ENCODE measurements at regions not wholly inside any gene's neighbourhood (a gene's known extent, or its start where the extent isn't known, plus 50 kb on each side); places are given as distances from the start of the nearest gene placed in this dataset.

DNA sequence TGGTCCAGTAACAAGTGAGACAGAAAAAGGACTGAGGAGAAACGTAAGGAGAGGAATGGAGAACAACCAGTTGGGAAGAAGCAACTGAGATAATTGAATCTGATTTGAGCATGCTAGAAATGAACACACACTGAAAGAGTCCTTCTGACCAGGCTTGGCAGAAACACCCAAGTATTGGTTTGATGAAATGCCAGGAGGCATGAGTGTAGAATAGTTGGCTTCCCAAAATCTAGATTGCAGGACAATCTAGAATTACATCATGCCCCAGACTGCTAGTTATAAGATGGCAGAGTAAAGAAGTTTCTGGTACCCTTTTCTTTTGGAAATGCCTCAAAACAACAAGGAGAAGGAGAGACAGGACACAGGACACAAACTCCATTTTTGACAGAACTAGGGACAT lies 189.7 kb upstream of the STT3B start:
- DNase-seq (ENCODE audit: low spot score) = no peak

GRCh38 chr3:31345581-31345980 lies 187.1 kb upstream of the STT3B start:
- no peak for DNase-seq (ENCODE audit: low spot score)

- no peak for DNase-seq (ENCODE audit: low spot score)
These were observed 186.2 kb upstream of the STT3B start for GRCh38 chr3:31346542-31346979.

DNA sequence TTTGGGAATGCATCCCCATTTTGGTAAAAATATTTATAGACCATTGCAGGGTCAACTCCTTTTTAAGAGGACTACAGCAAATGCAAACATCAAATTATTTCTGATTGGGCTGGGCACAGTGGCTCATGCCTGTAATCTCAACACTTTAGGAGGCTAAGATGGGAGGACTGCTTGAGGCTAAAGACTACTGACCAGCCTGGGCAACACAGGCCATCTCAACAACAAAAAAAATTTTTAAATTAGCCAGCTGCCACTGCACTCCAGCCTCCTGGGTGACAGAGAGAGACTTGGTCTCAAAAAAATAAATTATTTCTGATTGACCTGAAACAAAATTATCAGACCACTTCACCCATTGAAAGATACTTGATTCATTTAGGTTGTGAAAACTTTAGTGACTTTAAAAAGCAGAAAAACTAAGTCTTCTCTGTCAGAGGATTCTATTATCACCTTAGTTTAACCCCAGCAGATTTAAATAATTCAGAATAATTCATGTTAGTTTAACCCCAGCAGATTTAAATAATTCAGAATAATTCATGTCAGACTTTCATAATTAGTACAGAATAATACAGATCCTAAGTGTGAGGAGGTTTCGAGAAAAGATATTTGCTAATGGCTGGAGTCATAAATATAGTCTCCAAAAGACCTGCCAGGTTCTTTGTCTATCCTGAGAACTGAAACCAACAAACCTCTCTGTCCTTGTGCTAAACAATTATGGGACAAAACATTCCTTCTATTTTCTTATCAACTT lies 183.6 kb upstream of the STT3B start:
- no peak for DNase-seq (ENCODE audit: low spot score)

- no peak for DNase-seq (ENCODE audit: low spot score)
These were observed 182.4 kb upstream of the STT3B start for GRCh38 chr3:31350307-31350706.

- no peak for DNase-seq (ENCODE audit: low spot score)
These were observed 180.4 kb upstream of the STT3B start for GRCh38 chr3:31352331-31352730.

DNA sequence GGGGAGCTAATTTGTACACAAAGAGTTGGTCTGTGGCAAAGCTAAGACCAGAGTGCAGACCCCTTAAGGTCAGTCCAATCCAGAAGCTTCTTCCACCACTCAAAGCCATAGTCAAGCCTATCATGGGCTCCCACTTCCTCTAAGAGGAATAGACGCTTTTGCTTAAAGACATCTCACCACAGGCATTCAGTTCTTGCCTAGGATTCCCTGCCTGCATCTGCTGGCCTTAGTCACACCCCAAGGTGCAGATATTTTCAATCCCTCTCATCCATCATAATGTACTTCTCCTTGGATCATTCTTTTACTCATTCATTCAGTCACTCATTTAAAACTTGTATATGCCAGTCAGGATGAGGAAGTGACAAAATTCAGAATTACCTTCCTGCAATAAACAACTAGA lies 179.6 kb upstream of the STT3B start:
- DNase-seq (ENCODE audit: low spot score) = no peak

DNA sequence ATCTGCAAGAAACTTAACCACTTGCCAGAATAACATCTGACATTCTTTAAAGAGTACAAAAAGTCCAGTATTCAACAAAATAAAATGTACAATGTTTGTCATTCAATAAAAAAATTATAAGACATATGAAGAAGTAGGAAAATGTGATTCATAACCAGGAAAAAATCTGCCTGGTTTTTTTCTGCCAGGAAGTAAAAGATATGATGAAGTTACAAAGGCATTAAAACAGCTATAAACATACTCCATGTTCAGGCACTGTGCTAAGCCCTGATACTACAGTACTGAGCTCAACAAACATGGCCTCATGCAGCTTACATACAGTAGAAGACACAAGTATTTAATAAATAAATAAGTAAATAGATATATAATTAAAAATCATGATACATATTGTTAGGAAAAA lies 178.4 kb upstream of the STT3B start:
- DNase-seq (ENCODE audit: low spot score) = no peak

DNA sequence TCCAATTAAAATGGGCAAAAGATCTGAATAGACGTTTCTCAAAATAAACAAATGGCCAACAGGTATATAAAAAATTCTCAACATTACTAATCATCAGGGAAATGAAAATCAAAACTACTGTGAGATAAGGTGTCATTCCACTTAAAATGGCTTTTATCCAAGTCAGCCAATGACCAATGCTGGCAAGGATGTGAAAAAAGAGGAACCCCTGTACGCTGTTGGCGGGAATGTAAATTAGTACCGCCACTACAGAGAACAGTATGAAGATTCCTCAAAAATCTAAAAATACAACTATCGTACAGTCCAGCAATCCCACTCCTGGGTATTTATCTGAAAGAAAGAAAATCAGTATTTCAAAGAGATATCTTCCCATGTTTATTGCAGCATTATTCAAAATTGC lies 176.9 kb upstream of the STT3B start:
- DNase-seq (ENCODE audit: low spot score) = no peak

- DNase-seq (ENCODE audit: low spot score) = no peak
These were observed 175.8 kb upstream of the STT3B start for GRCh38 chr3:31356941-31357340.

DNA sequence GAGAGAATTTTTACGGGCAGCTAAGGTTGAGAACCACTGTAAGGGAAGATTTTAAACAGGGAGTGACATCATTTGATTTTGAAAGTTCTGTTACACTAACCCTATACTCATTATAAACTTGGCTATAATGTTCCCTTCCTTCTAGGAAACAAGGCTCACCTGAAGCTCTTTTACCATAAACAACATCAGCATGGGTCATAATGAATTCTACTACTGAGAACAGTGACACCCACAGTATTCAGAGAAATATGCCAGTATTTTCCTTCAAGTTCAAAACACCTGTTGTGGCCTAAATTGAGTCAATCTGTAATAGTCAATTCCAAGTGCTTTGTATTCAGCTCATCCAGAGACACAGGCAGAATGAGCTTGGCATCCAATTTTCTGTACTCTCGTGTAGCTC lies 175.3 kb upstream of the STT3B start:
- DNase-seq (ENCODE audit: low spot score) = no peak

GRCh38 chr3:31358473-31359070 lies 174.2 kb upstream of the STT3B start:
- no peak for DNase-seq (ENCODE audit: low spot score)

DNA sequence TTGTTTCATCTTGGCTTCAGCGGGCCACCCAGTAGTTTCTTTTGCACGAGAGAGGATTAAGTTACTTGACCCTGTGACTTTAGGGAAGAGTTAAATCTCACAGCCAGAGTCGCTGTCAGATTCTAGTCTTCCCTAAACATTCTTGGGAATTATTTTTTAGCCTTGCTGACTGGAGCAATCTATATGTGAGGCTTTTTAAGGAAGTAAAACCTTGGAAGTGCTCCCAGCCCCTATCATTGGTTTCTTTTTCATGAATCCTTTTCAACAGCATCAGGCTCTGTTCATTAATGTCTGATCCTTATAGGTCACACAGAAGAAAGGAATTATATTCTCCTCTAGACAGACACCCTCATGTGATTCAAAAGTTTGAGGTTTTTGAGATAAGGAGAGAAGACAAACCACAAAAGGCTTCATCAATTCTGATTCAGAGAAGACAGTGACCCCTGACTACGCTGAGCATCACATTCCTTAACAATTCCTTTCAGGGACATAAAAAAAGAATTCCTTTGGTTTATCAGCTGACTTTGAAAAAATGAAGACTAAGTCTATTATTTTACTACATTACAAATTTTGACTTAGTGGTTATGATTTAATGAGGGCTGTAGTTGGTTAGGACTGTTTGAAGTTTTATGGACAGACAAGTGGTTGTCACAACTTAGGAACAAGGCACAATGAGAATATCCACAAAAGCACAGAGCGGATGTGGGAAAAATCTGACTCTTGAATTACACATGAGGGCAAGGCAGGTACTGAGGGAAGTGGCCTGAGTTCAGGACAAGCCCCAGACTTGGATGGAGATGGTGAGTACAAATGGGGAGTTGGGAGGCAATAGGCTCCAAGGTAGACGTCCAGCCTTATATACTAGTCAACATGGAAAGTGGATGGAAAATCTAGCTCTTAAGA lies 171.1 kb upstream of the STT3B start:
- DNase-seq (ENCODE audit: low spot score) = no peak

DNA sequence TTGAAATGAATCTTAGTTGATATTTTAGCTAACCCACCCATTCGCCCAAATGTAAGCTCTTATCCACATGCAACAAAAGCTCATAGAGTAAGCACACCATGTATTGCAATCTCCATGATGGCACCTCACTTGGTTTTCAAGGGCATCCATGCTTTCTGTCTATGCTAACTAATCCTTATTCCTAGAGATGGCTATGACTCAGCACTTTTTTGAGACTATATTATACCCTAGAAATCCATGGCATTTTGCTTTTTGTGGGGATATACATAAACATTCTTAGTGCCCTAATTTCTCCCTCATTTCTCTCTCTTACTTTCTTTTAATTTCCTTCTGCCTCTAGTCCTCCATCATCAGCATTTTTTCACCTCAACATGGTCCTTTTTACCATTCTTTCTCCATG lies 168.5 kb upstream of the STT3B start:
- no peak for DNase-seq (ENCODE audit: low spot score)

DNA sequence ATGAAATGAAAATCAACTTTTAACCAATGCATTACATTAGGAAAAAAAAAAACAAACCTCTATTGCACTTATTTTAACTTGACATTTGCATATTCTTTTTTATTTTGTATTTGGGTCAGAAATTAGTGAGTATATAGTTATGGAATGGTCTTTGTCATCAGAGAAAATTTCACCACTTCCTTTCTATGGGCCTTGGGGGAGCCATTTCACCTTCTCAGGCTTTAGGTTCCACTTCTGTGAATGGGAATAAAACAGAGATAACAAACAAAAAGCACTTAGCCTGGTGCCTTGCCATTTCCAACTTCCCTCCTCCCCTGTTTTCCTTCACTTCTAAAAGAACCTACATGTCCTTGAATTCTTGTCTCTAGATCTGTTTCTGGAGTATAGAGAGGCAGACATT lies 168.0 kb upstream of the STT3B start:
- no peak for DNase-seq (ENCODE audit: low spot score)

DNA sequence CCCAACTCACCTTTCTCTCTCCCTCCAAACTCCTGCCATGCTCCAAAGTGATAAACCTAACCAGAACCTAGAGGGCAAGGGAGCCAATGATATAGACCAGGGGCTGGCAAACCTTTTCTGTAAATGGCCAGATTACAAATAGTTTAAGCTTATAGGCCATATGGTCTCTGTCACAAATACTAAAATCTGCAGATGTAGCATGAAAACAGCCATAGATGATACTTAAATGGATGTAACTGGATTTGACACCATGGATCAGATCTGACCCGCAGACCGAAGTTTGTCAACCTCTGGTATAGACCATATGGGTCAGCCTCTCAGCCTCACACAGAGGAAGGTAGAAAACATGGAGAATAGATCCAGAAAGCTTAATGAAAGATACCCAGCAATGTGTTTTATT lies 165.2 kb upstream of the STT3B start:
- DNase-seq (ENCODE audit: low spot score) = no peak

- peak; percentile 28 for DNase-seq (ENCODE audit: low spot score)
These were observed 162.9 kb upstream of the STT3B start for GRCh38 chr3:31369637-31370379.

GRCh38 chr3:31370380-31370666 lies 162.4 kb upstream of the STT3B start:
- peak; percentile 24 for DNase-seq (ENCODE audit: low spot score)

GRCh38 chr3:31370681-31371080 lies 162.0 kb upstream of the STT3B start:
- DNase-seq (ENCODE audit: low spot score) = peak; percentile 49

DNA sequence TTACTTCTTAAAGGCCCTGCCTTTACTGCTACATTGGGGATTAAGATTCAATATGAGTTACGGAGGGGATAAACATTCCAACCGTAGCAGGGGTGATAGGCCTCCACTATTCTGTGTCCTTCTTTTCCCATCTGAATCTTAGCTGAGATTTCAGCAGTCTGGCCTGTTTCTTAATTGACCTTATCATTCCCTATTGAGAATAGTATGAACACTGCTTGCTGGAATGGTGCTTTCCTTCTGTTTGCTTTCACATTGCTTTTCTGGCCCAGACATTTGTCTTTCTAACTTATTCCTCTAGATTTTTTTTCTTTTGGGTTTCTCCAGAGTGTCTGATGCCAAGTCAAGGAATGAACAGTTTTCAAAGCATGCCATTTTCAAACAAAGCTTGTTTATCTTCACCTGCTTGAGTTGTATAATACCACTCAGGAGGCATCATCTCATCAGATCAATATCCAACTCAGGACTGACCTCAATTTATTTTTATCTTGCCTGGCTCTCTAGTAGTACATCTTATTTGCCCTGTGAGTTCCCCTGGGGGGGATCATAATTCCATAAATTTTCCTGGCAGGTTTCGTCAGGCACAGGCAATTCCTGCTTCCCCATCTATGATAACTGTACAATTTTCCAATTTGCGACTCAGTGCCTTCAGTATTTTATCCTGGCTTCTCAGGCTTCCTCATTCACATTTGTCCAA lies 161.1 kb upstream of the STT3B start:
- DNase-seq (ENCODE audit: low spot score) = no peak

GRCh38 chr3:31373681-31374080 lies 159.0 kb upstream of the STT3B start:
- DNase-seq (ENCODE audit: low spot score) = no peak

Data from HT-29 (cell line).